Endothelial cell of umbilical vein (primary cell): ENCODE measurements at regions not wholly inside any gene's neighbourhood (a gene's known extent, or its start where the extent isn't known, plus 50 kb on each side); places are given as distances from the start of the nearest gene placed in this dataset.

ENCODE experiments used
- BruUV-seq: library from RNA; stranded (reverse); fragments of 400-500 nt; replicated peaks from 2 replicates; lab custom pipeline; 2021; lab: Mats Ljungman, UMichigan
- CTCF ChIA-PET: fragments of 300-600, 350-600 bp; sonication (Branson Sonifier 250); formaldehyde crosslinking; loops from one replicate; lab custom pipeline; 2021; ENCODE audit warnings: antibody characterized with exemption, inconsistent platforms; lab: Charles Lee
- POLR2A ChIA-PET: fragments of 300-600, 350-600 bp; sonication (Branson Sonifier 250); formaldehyde crosslinking; loops from one replicate; lab custom pipeline; 2021; ENCODE audit warnings: antibody characterized with exemption, inconsistent platforms; lab: Charles Lee
- DNase-seq: peaks from one replicate; pipeline ENCODE4 v3.0.0-alpha.2; 2011; ENCODE audit warnings: low read depth, low spot score
- FAIRE-seq: peaks from 2 replicates; lab custom pipeline; 2011; peaks lifted over from hg19 to GRCh38; lab: Jason Lieb, UNC
- H2AFZ ChIP-seq: 2 replicates; pipeline ENCODE4 v1.6.0; 2012; ENCODE audit warnings: low read depth, low read length, control low read depth, inconsistent platforms
- H3K27ac ChIP-seq: 2 replicates; pipeline ENCODE4 v1.5.1; 2011; ENCODE audit warnings: low read depth, mild to moderate bottlenecking, control low read depth, low read length, moderate library complexity; ENCODE audit not compliant: insufficient read depth
- H3K27me3 ChIP-seq, 2 experiments: 2 replicates each; pipeline versions ENCODE4 v1.6.0 to v1.6.1; 2011; ENCODE audit warnings: low read length in 2 of 2, mixed read lengths in 1 of 2; ENCODE audit not compliant: control insufficient read depth in 2 of 2, insufficient read depth in 2 of 2
- H3K36me3 ChIP-seq, 2 experiments: 2 replicates in 1 of 2; 3 replicates in 1 of 2; pipeline ENCODE4 v1.5.1; 2011; ENCODE audit warnings: low read length in 2 of 2, mild to moderate bottlenecking in 1 of 2, moderate library complexity in 1 of 2; ENCODE audit not compliant: control insufficient read depth in 2 of 2, insufficient read depth in 2 of 2; ENCODE audit errors: extremely low read depth in 1 of 2
- H3K4me1 ChIP-seq: 3 replicates; pipeline ENCODE4 v1.5.1; 2011; ENCODE audit warnings: mild to moderate bottlenecking, low read length; ENCODE audit not compliant: control insufficient read depth, insufficient read depth; ENCODE audit errors: extremely low read depth
- H3K4me2 ChIP-seq: 2 replicates; pipeline ENCODE4 v1.6.1; 2011; ENCODE audit warnings: low read length, control low read depth, mixed read lengths; ENCODE audit not compliant: insufficient read depth
- H3K4me3 ChIP-seq, 3 experiments: fragments of 200-600 bp in 1 of 3; sonication (generic), shearing (Covaris generic) in 1 of 3; replicated peaks in 1 of 3; 2 replicates each; pipeline ENCODE4 v1.5.1; 2011 to 2016; ENCODE audit warnings: control low read depth in 3 of 3, low read length in 3 of 3, mild to moderate bottlenecking in 2 of 3, inconsistent platforms in 1 of 3, low read depth in 1 of 3, moderate library complexity in 1 of 3; ENCODE audit not compliant: insufficient read depth in 1 of 3
- H3K79me2 ChIP-seq: 2 replicates; pipeline ENCODE4 v1.6.0; 2012; ENCODE audit warnings: low read length, inconsistent platforms; ENCODE audit not compliant: control insufficient read depth, insufficient read depth
- H3K9ac ChIP-seq: replicated peaks from 2 replicates; pipeline ENCODE3; 2011; ENCODE audit warnings: low read length, control low read depth; ENCODE audit not compliant: insufficient read depth; ENCODE audit errors: extremely low read depth
- H3K9me1 ChIP-seq: replicated peaks from 3 replicates; pipeline ENCODE4 v1.6.0; 2011; ENCODE audit warnings: mild to moderate bottlenecking, low read length; ENCODE audit not compliant: control insufficient read depth, insufficient read depth; ENCODE audit errors: extremely low read depth
- H3K9me3 ChIP-seq: replicated peaks from 2 replicates; pipeline ENCODE4 v1.5.1; 2012; ENCODE audit warnings: low read length, inconsistent platforms; ENCODE audit not compliant: control insufficient read depth, insufficient read depth
- H4K20me1 ChIP-seq: replicated peaks from 2 replicates; pipeline ENCODE3; 2011; ENCODE audit warnings: mild to moderate bottlenecking, low read length; ENCODE audit not compliant: control insufficient read depth, insufficient read depth; ENCODE audit errors: extremely low read depth
- EZH2 ChIP-seq: IDR thresholded peaks from 2 replicates; pipeline ENCODE4 v1.6.1; 2012; ENCODE audit warnings: borderline replicate concordance, low read depth, mild to moderate bottlenecking, moderate library complexity, low read length, inconsistent platforms; ENCODE audit not compliant: severe bottlenecking
- FOS ChIP-seq: IDR thresholded peaks from 2 replicates; pipeline ENCODE4 v1.6.1; 2011; ENCODE audit warnings: mild to moderate bottlenecking, low read length, moderate library complexity, borderline replicate concordance; ENCODE audit not compliant: insufficient read depth
- GATA2 ChIP-seq: IDR thresholded peaks from 2 replicates; pipeline ENCODE4 v1.7.0; 2011; ENCODE audit warnings: low read depth, mild to moderate bottlenecking, moderate library complexity, mixed read lengths, low read length; ENCODE audit not compliant: insufficient read length, insufficient read depth
- JUN ChIP-seq: IDR thresholded peaks from 2 replicates; pipeline ENCODE4 v1.6.1; 2011; ENCODE audit warnings: borderline replicate concordance, low read depth; ENCODE audit not compliant: insufficient read length, insufficient read depth
- MAX ChIP-seq: IDR thresholded peaks from 2 replicates; pipeline ENCODE4 v1.6.1; 2011; ENCODE audit not compliant: insufficient read depth, insufficient read length
- MYC ChIP-seq: IDR thresholded peaks from one replicate; pipeline ENCODE4 v1.6.1; 2011; ENCODE audit warnings: mild to moderate bottlenecking, low read depth, low read length
- POLR2A ChIP-seq: IDR thresholded peaks from 2 replicates; pipeline ENCODE4 v1.6.1; 2012; ENCODE audit warnings: low read depth, mild to moderate bottlenecking, control low read depth, low read length
- POLR2AphosphoS5 ChIP-seq: IDR thresholded peaks from 2 replicates; pipeline ENCODE4 v1.6.1; 2012; ENCODE audit warnings: low read depth, mild to moderate bottlenecking, control low read depth, low read length, moderate library complexity; ENCODE audit not compliant: insufficient read depth
- dilution Hi-C: fragments of 300-500 bp; cut with MboI; formaldehyde crosslinking; loops from one replicate; pipeline ENCODE4 v1.15.0; 2019; ENCODE audit warnings: low sequenced_read_pairs; ENCODE audit not compliant: extremely low pct_ligation_motif_present
- intact Hi-C: fragments of 100-400 bp; cut with micrococcal nuclease; formaldehyde crosslinking; loops from one replicate; pipeline ENCODE4 v1.10.0; 2022
- TF ChIP-seq, protein P1 (sequence below), 2 donors: IDR thresholded peaks; 1 replicate in 1 of 2; 2 replicates in 1 of 2; pipeline ENCODE4 v1.5.1; 2011; ENCODE audit warnings: low read length in 2 of 2, mild to moderate bottlenecking in 2 of 2, moderate library complexity in 2 of 2, control low read depth in 1 of 2, inconsistent platforms in 1 of 2, low read depth in 1 of 2; ENCODE audit not compliant: insufficient read depth in 1 of 2; ENCODE audit errors: extremely low read depth in 1 of 2

DNA sequence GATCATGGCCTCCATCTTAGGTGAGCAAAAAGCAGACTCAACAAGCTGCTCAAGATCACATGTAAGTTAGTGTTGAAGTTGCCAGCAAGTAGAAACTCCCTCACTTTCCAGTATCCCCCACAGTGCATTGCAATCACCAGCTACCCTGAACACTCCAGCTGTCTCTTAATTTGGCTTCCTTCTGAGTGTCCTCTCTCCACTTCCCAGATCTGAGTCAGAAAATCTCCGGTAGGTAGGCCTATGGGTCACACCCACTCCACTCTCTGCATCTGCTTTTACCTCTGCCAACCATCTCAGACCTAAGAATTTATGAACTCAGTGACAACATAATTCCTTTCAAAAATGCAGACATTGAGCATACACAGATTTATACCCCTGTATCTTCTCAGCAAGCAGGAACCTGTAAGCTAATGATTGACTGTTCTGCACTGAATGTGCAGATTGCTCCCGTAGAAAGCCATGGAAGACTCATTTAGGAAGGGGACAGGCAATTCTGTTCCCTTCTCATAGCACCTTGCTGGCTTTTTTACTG is 656.9 kb downstream of the EPHA4 start:
- no TSS peak for BruUV-seq
- no peak for DNase-seq
- no peak for TF ChIP-seq MAX
- TF ChIP-seq GATA2 = no peak
- Histone ChIP-seq H3K4me2 (no peak overlapping the region), H3K9ac (no peak overlapping the region), H4K20me1 (no peaks in the 10 kb centered on the region), H2AFZ (no peak overlapping the region), H3K27me3 (no peaks in the 10 kb centered on the region), H3K4me3 (no peak overlapping the region), H3K4me1 (no peaks in the 10 kb centered on the region), H3K79me2 (no peaks in the 10 kb centered on the region), H3K27ac (no peak overlapping the region), H3K36me3 (no peaks in the 10 kb centered on the region), H3K9me1 (no peaks in the 10 kb centered on the region), H3K9me3 (no peaks in the 10 kb centered on the region)
- FAIRE-seq = no peak
- CTCF ChIA-PET = no interaction called here
- dilution Hi-C loops (no loop called here), intact Hi-C loops (no loop called here)
- POLR2A ChIA-PET = no interaction called here

DNA sequence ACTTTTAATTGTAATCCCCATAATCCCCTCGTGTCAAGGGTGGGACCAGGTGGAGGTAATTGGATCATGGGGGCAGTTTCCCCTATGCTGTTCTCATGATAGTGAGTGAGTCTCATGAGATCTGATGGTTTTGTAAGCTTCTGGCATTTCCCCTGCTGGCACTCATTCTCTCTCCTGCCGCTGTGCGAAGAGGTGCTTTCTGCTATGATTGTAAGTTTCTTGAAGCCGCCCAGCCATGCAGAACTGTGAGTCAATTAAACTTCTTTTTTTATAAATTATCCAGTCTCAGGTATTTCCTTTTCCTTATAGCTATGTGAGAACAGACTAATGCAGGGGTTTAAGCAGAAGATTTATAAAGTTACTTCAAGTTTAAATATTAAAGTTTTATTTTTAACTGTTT is 655.2 kb downstream of the EPHA4 start:
- no peak overlapping the region for H3K4me2 ChIP-seq
- TF ChIP-seq, protein P1, sequence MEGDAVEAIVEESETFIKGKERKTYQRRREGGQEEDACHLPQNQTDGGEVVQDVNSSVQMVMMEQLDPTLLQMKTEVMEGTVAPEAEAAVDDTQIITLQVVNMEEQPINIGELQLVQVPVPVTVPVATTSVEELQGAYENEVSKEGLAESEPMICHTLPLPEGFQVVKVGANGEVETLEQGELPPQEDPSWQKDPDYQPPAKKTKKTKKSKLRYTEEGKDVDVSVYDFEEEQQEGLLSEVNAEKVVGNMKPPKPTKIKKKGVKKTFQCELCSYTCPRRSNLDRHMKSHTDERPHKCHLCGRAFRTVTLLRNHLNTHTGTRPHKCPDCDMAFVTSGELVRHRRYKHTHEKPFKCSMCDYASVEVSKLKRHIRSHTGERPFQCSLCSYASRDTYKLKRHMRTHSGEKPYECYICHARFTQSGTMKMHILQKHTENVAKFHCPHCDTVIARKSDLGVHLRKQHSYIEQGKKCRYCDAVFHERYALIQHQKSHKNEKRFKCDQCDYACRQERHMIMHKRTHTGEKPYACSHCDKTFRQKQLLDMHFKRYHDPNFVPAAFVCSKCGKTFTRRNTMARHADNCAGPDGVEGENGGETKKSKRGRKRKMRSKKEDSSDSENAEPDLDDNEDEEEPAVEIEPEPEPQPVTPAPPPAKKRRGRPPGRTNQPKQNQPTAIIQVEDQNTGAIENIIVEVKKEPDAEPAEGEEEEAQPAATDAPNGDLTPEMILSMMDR (IDR thresholded peaks at IDR 0.05; ENCODE audit: extremely low read depth in 1 of 2, insufficient read depth in 1 of 2, low read depth in 1 of 2, low read length in 2 of 2) = no peak
- TF ChIP-seq JUN = no peak
- TF ChIP-seq GATA2 = no peak
- TF ChIP-seq FOS = no peak
- no peak for TF ChIP-seq EZH2
- TF ChIP-seq MYC = no peak
- TF ChIP-seq POLR2A = no peak
- TF ChIP-seq POLR2AphosphoS5 = no peak
- TF ChIP-seq MAX = no peak
- H2AFZ ChIP-seq = no peak overlapping the region
- no TSS peak for BruUV-seq
- dilution Hi-C loops = no loop called here
- no peak overlapping the region for H3K27ac ChIP-seq
- H3K4me1 ChIP-seq = no peaks in the 10 kb centered on the region
- H3K79me2 ChIP-seq = no peaks in the 10 kb centered on the region
- CTCF ChIA-PET = no interaction called here
- no peaks in the 10 kb centered on the region for H3K36me3 ChIP-seq
- H3K4me3 ChIP-seq = no peak overlapping the region
- POLR2A ChIA-PET = no interaction called here
- FAIRE-seq (no peak), DNase-seq (no peak)
- no peaks in the 10 kb centered on the region for H3K9me1 ChIP-seq
- H3K27me3 ChIP-seq = no peaks in the 10 kb centered on the region
- no peak overlapping the region for H3K9ac ChIP-seq
- no peaks in the 10 kb centered on the region for H3K9me3 ChIP-seq
- no peaks in the 10 kb centered on the region for H4K20me1 ChIP-seq
- intact Hi-C loops = no loop called here
